ENCODE measurements at regions not wholly inside any gene's neighbourhood (a gene's known extent, or its start where the extent isn't known, plus 50 kb on each side); places are given as distances from the start of the nearest gene placed in this dataset.

- Histone ChIP-seq H3K36me3 (no peaks in the 10 kb centered on the region), H3K4me3 (no peak overlapping the region), H3K27me3 (no peaks in the 10 kb centered on the region), H3K4me1 (no peaks in the 10 kb centered on the region), H3K27ac (no peak overlapping the region), H3K9me3 (no peaks in the 10 kb centered on the region)
- DNase-seq (ENCODE audit: low spot score in 2 of 2), result no peak
- TF ChIP-seq, protein P1, sequence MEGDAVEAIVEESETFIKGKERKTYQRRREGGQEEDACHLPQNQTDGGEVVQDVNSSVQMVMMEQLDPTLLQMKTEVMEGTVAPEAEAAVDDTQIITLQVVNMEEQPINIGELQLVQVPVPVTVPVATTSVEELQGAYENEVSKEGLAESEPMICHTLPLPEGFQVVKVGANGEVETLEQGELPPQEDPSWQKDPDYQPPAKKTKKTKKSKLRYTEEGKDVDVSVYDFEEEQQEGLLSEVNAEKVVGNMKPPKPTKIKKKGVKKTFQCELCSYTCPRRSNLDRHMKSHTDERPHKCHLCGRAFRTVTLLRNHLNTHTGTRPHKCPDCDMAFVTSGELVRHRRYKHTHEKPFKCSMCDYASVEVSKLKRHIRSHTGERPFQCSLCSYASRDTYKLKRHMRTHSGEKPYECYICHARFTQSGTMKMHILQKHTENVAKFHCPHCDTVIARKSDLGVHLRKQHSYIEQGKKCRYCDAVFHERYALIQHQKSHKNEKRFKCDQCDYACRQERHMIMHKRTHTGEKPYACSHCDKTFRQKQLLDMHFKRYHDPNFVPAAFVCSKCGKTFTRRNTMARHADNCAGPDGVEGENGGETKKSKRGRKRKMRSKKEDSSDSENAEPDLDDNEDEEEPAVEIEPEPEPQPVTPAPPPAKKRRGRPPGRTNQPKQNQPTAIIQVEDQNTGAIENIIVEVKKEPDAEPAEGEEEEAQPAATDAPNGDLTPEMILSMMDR (IDR thresholded peaks at IDR 0.05), result no peak
- intact Hi-C loops (cut with DNase I), result loop anchor here (5.0 kb wide), 1 partner anchor 1661 kb away; no protein-coding TSS in a partner anchor
Observed at GRCh38 chr13:26976313-26976712, 195.3 kb downstream of the USP12 start.

DNA sequence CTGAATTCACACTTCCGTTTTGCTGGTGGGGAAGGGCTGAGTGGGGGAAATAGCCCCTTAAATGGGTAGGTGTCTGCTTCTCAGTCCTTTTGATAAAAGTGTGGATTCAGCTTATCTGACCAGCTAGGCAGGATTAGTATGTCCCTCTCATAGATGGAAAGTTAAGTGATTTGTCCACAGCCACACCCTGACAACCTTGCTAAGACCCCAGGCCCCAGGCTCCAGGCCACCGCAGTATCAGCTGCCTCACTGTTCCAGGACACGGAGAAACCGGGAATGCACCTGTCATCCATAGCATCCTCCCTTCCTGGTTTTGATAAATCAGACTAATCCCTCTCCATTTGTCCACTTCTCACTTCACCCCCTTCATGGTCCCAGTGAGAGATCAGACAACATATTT lies 197.7 kb downstream of the USP12 start:
- Histone ChIP-seq H3K27ac (no peak overlapping the region), H3K36me3 (no peaks in the 10 kb centered on the region), H3K27me3 (no peaks in the 10 kb centered on the region), H3K4me1 (no peaks in the 10 kb centered on the region), H3K4me3 (no peak overlapping the region), H3K9me3 (no peaks in the 10 kb centered on the region)
- DNase-seq (ENCODE audit: low spot score in 2 of 2), result no peak
- TF ChIP-seq, protein P1 (IDR thresholded peaks at IDR 0.05), result no peak
- intact Hi-C loops (cut with DNase I), result no loop called here

GRCh38 chr13:26973295-26973694 lies 198.3 kb downstream of the USP12 start:
- intact Hi-C loops (cut with DNase I), result no loop called here
- no peak for DNase-seq (ENCODE audit: low spot score in 2 of 2)

GRCh38 chr13:26971990-26972887 lies 199.4 kb downstream of the USP12 start:
- no peaks in the 10 kb centered on the region for H3K36me3 ChIP-seq
- intact Hi-C loops (cut with DNase I), result no loop called here
- no peak overlapping the region for H3K27ac ChIP-seq
- no peaks in the 10 kb centered on the region for H3K9me3 ChIP-seq
- no peak for DNase-seq (ENCODE audit: low spot score in 2 of 2)
- H3K4me3 ChIP-seq, result no peak overlapping the region
- H3K27me3 ChIP-seq, result no peaks in the 10 kb centered on the region
- no peaks in the 10 kb centered on the region for H3K4me1 ChIP-seq
- TF ChIP-seq, protein P1 (IDR thresholded peaks at IDR 0.05), result peak in 1 of 3 experiments; percentile 6

More at GRCh38 chr13:26973295-26973694, 198.3 kb downstream of the USP12 start:
- H3K9me3 ChIP-seq, result no peaks in the 10 kb centered on the region
- H3K27me3 ChIP-seq, result no peaks in the 10 kb centered on the region
- H3K36me3 ChIP-seq, result no peaks in the 10 kb centered on the region
- TF ChIP-seq, protein P1 (IDR thresholded peaks at IDR 0.05), result no peak
- no peak overlapping the region for H3K27ac ChIP-seq
- no peaks in the 10 kb centered on the region for H3K4me1 ChIP-seq
- no peak overlapping the region for H3K4me3 ChIP-seq

GRCh38 chr13:26968431-26969341 lies 202.9 kb downstream of the USP12 start:
- Histone ChIP-seq H3K27ac (no peak overlapping the region), H3K4me3 (no peak overlapping the region), H3K9me3 (no peaks in the 10 kb centered on the region), H3K27me3 (no peaks in the 10 kb centered on the region), H3K4me1 (no peaks in the 10 kb centered on the region), H3K36me3 (no peaks in the 10 kb centered on the region)
- TF ChIP-seq, protein P1 (IDR thresholded peaks at IDR 0.05), result no peak
- no peak for DNase-seq (ENCODE audit: low spot score in 2 of 2)
- intact Hi-C loops (cut with DNase I), result no loop called here
